ENCODE measurements at regions not wholly inside any gene's neighbourhood (a gene's known extent, or its start where the extent isn't known, plus 50 kb on each side); places are given as distances from the start of the nearest gene placed in this dataset.

DNA sequence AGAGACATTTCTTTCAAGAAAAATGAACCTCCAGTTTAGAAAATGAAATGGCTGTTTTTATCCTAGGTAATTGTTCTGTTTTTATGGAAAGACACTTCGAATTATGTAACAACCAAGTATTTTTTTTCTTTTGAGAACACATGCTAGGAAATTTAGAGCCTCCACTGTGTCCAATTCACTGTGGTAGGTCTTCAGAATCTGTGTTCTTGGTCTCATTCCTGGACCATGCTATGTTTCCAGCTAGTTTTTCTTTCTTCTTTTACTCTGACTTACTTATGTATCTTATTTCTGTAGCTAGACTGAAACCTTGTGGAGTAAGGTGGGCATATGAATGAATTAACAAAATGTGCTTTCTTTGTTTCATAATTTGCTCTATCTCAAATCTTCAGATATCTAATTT is 391.7 kb upstream of the KLHL29 start:
- H3K36me3 Mint-ChIP-seq: no peaks in the 10 kb centered on the region
- H3K9me3 Mint-ChIP-seq: peaks cover 0 to 2% of the 10 kb centered on the region in 2 donors
- Histone ChIP-seq H3K36me3 (ENCODE audit: control insufficient read depth, insufficient read depth, low read length) (no peaks in the 10 kb centered on the region), H3K9me3 (ENCODE audit: control insufficient read depth, insufficient read depth, low read length) (no peaks in the 10 kb centered on the region), H3K27me3 (ENCODE audit: control insufficient read depth, insufficient read depth, low read length) (no peaks in the 10 kb centered on the region), H3K4me3 (ENCODE audit: low read length) (no peak overlapping the region), H3K27ac (ENCODE audit: low read length) (no peak overlapping the region), H3K4me1 (ENCODE audit: control insufficient read depth, insufficient read depth, low read length) (no peaks in the 10 kb centered on the region)
- no peaks in the 10 kb centered on the region for H3K27me3 Mint-ChIP-seq (ENCODE audit: low read depth in 2 of 2)
- TF ChIP-seq, protein P1, sequence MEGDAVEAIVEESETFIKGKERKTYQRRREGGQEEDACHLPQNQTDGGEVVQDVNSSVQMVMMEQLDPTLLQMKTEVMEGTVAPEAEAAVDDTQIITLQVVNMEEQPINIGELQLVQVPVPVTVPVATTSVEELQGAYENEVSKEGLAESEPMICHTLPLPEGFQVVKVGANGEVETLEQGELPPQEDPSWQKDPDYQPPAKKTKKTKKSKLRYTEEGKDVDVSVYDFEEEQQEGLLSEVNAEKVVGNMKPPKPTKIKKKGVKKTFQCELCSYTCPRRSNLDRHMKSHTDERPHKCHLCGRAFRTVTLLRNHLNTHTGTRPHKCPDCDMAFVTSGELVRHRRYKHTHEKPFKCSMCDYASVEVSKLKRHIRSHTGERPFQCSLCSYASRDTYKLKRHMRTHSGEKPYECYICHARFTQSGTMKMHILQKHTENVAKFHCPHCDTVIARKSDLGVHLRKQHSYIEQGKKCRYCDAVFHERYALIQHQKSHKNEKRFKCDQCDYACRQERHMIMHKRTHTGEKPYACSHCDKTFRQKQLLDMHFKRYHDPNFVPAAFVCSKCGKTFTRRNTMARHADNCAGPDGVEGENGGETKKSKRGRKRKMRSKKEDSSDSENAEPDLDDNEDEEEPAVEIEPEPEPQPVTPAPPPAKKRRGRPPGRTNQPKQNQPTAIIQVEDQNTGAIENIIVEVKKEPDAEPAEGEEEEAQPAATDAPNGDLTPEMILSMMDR (IDR thresholded peaks at IDR 0.05): no peak
- ATAC-seq: no peak
- no peaks in the 10 kb centered on the region for H3K4me1 Mint-ChIP-seq
- H3K4me3 Mint-ChIP-seq: no peak overlapping the region
- no peak overlapping the region for H3K27ac Mint-ChIP-seq
- 62% methylated on average over 1 of the region's 1 CpG for WGBS (ENCODE audit: insufficient coverage)
- DNase-seq: no peak
- intact Hi-C loops (cut with micrococcal nuclease): no loop called here

DNA sequence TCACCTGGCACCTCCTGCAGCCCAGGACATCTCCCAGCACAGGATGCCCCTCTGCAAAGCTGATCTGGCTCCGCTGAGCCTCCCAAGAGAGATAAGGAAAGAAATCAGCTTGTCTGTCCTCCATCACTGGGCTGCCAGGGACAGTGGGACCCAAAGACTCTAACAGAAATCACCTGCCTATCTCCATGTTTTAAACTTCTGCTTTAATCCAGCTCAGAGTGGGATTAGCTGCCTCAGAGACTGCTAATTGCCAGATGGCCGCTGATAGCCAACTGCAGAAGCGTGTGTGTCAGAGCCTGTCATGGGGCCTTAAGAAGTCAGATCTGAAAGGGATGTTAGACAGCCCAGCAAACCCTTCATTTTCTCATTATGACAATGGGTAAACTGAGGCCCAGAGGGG is 389.4 kb upstream of the KLHL29 start:
- no peak overlapping the region for H3K27ac ChIP-seq (ENCODE audit: low read length)
- no peaks in the 10 kb centered on the region for H3K36me3 Mint-ChIP-seq
- DNase-seq: no peak
- H3K9me3 ChIP-seq (ENCODE audit: control insufficient read depth, insufficient read depth, low read length): no peaks in the 10 kb centered on the region
- no peak overlapping the region for H3K4me3 Mint-ChIP-seq
- TF ChIP-seq, protein P1 (IDR thresholded peaks at IDR 0.05): no peak
- no peak overlapping the region for H3K27ac Mint-ChIP-seq
- H3K36me3 ChIP-seq (ENCODE audit: control insufficient read depth, insufficient read depth, low read length): no peaks in the 10 kb centered on the region
- H3K4me1 ChIP-seq (ENCODE audit: control insufficient read depth, insufficient read depth, low read length): no peaks in the 10 kb centered on the region
- intact Hi-C loops (cut with micrococcal nuclease): no loop called here
- no peak overlapping the region for H3K4me3 ChIP-seq (ENCODE audit: low read length)
- H3K4me1 Mint-ChIP-seq: no peaks in the 10 kb centered on the region
- no peak for ATAC-seq
- H3K27me3 Mint-ChIP-seq (ENCODE audit: low read depth in 2 of 2): no peaks in the 10 kb centered on the region
- H3K9me3 Mint-ChIP-seq: peaks cover 0 to 2% of the 10 kb centered on the region in 2 donors
- H3K27me3 ChIP-seq (ENCODE audit: control insufficient read depth, insufficient read depth, low read length): no peaks in the 10 kb centered on the region
- 90% methylated on average over 3 of the region's 3 CpGs for WGBS (ENCODE audit: insufficient coverage)

GRCh38 chr2:22996911-22997310 is 388.1 kb upstream of the KLHL29 start:
- Mint-ChIP-seq H3K9me3 (peaks cover 3 to 6% of the 10 kb centered on the region in 2 donors), H3K4me1 (no peaks in the 10 kb centered on the region), H3K27ac (no peak overlapping the region), H3K27me3 (ENCODE audit: low read depth in 2 of 2) (no peaks in the 10 kb centered on the region), H3K4me3 (no peak overlapping the region), H3K36me3 (no peaks in the 10 kb centered on the region)
- TF ChIP-seq, protein P1 (IDR thresholded peaks at IDR 0.05): no peak
- DNase-seq (no peak), ATAC-seq (no peak)
- no peak overlapping the region for H3K27ac ChIP-seq (ENCODE audit: low read length)
- H3K36me3 ChIP-seq (ENCODE audit: control insufficient read depth, insufficient read depth, low read length): no peaks in the 10 kb centered on the region
- H3K9me3 ChIP-seq (ENCODE audit: control insufficient read depth, insufficient read depth, low read length): no peaks in the 10 kb centered on the region
- no peaks in the 10 kb centered on the region for H3K27me3 ChIP-seq (ENCODE audit: control insufficient read depth, insufficient read depth, low read length)
- intact Hi-C loops (cut with micrococcal nuclease): no loop called here
- no peak overlapping the region for H3K4me3 ChIP-seq (ENCODE audit: low read length)
- 94% methylated on average over 1 of the region's 2 CpGs for WGBS (ENCODE audit: insufficient coverage)
- H3K4me1 ChIP-seq (ENCODE audit: control insufficient read depth, insufficient read depth, low read length): no peaks in the 10 kb centered on the region

- Mint-ChIP-seq H3K27ac (no peak overlapping the region), H3K4me1 (no peaks in the 10 kb centered on the region), H3K27me3 (ENCODE audit: low read depth in 2 of 2) (no peaks in the 10 kb centered on the region), H3K9me3 (peaks cover 3 to 5% of the 10 kb centered on the region in 2 donors), H3K36me3 (no peaks in the 10 kb centered on the region), H3K4me3 (no peak overlapping the region)
- no peaks in the 10 kb centered on the region for H3K9me3 ChIP-seq (ENCODE audit: control insufficient read depth, insufficient read depth, low read length)
- 97% methylated on average over 3 of the region's 3 CpGs for WGBS (ENCODE audit: insufficient coverage)
- intact Hi-C loops (cut with micrococcal nuclease): no loop called here
- no peak for DNase-seq
- H3K4me3 ChIP-seq (ENCODE audit: low read length): no peak overlapping the region
- no peak overlapping the region for H3K27ac ChIP-seq (ENCODE audit: low read length)
- H3K27me3 ChIP-seq (ENCODE audit: control insufficient read depth, insufficient read depth, low read length): no peaks in the 10 kb centered on the region
- TF ChIP-seq, protein P1 (IDR thresholded peaks at IDR 0.05): no peak
- H3K4me1 ChIP-seq (ENCODE audit: control insufficient read depth, insufficient read depth, low read length): no peaks in the 10 kb centered on the region
- no peak for ATAC-seq
- H3K36me3 ChIP-seq (ENCODE audit: control insufficient read depth, insufficient read depth, low read length): no peaks in the 10 kb centered on the region
Observed at GRCh38 chr2:22998359-22998758, 386.6 kb upstream of the KLHL29 start.
